ENCODE measurements at regions not wholly inside any gene's neighbourhood (a gene's known extent, or its start where the extent isn't known, plus 50 kb on each side); places are given as distances from the start of the nearest gene placed in this dataset.
"Not testable (repeated sequence)": the region's sequence is repeated elsewhere in the genome, so short reads cannot be mapped to it uniquely, and the experiment has no call there.

- DNase-seq (ENCODE audit: low read depth in 2 of 3, low spot score in 1 of 3) = no peak
These were observed 151.1 kb upstream of the SFSWAP start for GRCh38 chr12:131559517-131560516.

- no peak for DNase-seq (ENCODE audit: low read depth in 2 of 3, low spot score in 1 of 3)
These were observed 149.8 kb upstream of the SFSWAP start for GRCh38 chr12:131561051-131561450.

DNA sequence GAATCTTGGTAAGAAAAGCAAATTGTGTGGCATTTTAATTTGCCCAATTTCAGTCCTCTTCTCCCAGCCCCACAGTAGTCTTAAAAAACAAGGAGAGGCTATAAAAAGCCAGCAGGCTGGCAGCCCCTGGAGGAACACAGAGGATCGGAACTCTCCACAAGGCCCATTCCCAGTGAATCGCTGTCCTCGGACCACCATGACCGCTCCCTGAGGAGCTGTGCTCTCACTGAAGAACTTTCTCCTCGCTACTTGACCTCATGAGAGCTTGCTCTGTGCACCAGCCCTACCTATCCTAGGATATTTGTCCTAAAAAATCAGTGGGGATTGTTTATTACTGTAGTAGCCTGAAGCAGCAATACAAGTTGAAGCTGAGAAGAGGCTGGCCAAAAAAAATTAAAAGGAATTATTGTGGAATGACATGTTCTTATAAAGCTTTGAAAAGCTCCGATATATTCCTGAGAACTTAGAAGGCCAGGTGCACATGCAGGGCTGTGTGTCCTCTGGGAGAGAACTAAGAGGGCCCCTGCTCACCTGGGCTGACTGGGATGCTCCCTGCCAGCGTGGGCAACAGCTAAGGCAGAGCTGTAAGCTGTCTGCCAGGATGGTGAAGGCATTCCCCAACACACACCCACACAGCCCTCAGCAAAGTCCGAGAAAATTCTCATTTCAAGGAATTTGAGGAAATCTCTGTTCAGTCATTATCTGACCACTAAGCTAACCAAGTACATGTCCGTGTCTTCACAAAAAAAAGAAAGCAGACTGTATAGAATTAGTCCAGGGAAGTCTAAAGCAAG lies 148.8 kb upstream of the SFSWAP start:
- no peak for DNase-seq (ENCODE audit: low read depth in 2 of 3, low spot score in 1 of 3)

- DNase-seq (ENCODE audit: low read depth in 2 of 3, low spot score in 1 of 3) = not testable (repeated sequence)
These were observed 146.7 kb upstream of the SFSWAP start for GRCh38 chr12:131564138-131564727.

- no peak for DNase-seq (ENCODE audit: low read depth in 2 of 3, low spot score in 1 of 3)
These were observed 146.0 kb upstream of the SFSWAP start for GRCh38 chr12:131564845-131565244.

DNA sequence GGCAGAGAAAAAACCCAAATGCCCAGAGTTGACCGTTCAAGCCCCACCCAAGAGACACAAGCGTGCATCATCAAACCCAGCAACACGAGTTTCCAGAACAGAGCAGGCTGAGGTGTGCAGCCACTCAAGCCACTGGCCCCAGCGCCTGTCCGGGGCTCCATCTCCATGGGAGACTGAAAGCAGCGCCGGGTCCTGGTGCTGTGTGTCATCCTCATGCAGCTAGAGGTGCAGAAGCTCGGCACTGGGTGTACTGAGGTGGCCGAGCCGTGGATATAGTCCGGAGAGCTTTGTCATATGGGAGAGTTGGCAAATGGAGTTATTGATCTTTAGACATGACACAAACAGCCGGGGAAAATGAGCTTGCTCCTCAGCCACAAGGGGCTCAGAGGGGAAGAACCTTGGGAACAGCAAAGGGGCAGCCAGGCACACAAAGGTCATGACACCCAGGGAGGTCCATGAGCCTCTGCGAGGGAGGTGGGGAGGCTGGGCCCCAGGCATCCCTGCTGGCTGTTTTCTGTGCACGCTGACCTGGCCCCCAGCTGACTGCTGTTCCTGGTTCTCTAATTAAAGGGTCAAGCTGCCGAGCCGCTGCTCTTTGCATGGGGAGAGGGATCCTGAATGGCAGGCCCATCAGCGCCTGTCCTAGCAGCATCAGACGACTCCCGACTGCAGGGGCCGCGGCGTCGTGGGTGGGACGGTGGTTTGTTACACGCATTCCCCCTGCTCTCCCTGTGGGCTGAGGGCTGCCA lies 145.4 kb upstream of the SFSWAP start:
- no peak for DNase-seq (ENCODE audit: low read depth in 2 of 3, low spot score in 1 of 3)

- DNase-seq (ENCODE audit: low read depth in 2 of 3, low spot score in 1 of 3) = no peak
These were observed 142.6 kb upstream of the SFSWAP start for GRCh38 chr12:131568336-131568735.

DNA sequence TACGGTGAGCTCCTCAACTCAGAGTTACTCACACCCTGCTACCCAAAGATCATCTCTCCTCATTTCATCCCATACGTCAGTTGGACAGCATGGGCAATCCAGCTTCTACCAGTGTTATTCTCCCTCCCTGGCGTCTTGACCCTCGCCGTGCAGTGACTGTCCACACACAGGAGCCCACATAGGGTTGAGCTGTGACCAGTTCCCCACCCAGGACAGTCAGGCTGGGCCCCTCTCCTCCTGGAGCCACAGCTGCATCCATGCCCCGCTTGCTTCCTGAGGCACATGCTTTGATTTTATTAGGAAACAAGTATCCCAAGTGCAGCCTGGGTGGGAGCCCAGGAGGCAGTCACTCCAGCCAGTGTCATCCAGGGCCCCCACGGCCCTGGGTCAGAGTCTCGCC lies 140.3 kb upstream of the SFSWAP start:
- DNase-seq (ENCODE audit: low read depth in 2 of 3, low spot score in 1 of 3) = no peak

DNA sequence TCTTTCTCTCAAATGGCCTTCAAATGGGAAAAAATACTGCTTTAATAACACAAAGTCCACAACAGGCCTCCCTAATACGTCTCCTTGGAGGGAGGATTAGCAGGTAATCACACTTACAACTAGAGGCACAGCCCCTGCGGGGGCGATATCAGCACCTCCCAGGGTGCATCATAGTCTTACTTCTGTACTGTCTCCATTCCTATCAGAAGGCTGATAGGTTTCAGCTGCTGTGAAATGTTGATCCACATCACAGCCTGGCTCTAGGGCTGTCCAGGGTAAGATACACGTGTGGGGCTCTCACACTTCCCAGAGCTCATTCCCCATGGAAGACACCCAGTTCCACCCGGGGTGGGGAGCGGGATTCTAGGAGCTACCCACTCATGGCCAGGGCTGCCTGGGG lies 139.1 kb upstream of the SFSWAP start:
- no peak for DNase-seq (ENCODE audit: low read depth in 2 of 3, low spot score in 1 of 3)

DNA sequence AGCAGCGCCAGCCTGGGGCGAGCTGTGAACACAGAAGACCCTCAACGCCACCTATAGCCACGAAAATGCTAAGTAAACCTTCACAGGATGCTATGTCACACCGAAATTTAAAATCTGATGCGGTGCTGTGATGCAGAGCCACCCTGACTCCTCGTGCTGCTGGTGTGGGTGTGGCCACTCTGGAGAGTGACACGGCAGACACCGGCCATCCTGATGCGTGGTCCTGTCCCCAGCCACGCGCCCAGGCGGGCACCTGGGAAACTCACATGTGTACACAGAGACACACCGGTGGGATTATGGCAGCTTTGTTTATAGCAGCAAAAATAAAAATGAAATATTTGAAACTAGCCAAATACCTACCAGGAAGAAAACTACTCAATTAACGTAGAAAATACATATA lies 138.3 kb upstream of the SFSWAP start:
- DNase-seq (ENCODE audit: low read depth in 2 of 3, low spot score in 1 of 3) = no peak

GRCh38 chr12:131573631-131574394 lies 137.1 kb upstream of the SFSWAP start:
- no peak for DNase-seq (ENCODE audit: low read depth in 2 of 3, low spot score in 1 of 3)

GRCh38 chr12:131574395-131574771 lies 136.5 kb upstream of the SFSWAP start:
- DNase-seq (ENCODE audit: low read depth in 2 of 3, low spot score in 1 of 3) = no peak

DNA sequence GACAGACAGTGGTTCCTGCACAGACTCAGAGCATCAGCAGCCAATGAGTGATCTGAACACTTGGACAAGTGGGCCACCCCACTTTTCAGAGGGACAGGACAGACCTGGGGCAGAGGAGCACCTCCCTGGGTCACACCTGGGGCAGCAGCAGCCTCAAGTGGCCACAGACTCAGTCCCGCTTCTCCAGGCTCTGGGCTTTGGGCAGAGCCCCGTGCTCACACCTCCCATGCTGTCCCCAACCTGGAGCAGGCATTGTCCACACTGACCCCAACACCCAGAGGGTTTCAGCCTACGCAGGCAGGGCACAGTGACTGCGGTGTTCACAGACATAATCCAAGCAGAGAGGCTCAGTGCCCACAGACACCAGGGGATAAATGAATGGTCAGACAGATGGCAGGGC lies 135.5 kb upstream of the SFSWAP start:
- no peak for DNase-seq (ENCODE audit: low read depth in 2 of 3, low spot score in 1 of 3)

DNA sequence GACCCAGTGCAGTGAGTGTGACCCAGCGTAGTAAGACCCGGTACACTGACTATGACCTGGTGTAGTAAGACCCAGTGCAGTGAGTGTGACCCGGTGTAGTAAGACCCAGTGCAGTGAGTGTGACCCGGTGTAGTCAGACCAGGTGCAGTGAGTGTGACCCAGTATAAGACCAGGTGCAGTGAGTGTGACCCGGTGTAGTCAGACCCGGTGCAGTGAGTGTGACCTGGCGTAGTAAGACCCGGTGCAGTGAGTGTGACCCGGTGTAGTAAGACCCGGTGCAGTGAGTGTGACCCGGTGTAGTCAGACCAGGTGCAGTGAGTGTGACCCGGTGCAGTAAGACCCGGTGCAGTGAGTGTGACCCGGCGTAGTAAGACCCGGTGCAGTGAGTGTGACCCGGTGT lies 134.2 kb upstream of the SFSWAP start:
- not testable (repeated sequence) for DNase-seq (ENCODE audit: low read depth in 2 of 3, low spot score in 1 of 3)

DNA sequence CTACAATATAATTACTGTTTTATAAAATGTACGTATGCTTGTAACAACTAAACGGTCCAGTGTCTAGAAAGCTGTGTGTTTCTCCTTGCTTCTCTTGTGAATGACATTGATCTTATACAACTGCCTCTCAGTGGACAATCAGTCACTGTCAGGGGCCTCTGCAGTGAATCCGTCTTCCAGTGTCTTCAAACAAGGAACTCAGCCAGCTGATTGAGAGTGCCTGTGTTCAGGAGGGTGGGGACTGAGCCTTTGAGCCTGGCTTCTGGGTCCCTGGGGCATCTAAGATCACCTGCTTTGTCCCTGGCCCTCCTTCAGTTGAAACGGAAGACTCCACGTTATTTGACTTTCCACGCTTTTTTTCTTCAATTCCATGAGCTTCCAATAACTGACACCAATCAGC lies 133.1 kb upstream of the SFSWAP start:
- no peak for DNase-seq (ENCODE audit: low read depth in 2 of 3, low spot score in 1 of 3)

GRCh38 chr12:131578828-131579470 lies 131.9 kb upstream of the SFSWAP start:
- no peak for DNase-seq (ENCODE audit: low read depth in 2 of 3, low spot score in 1 of 3)

GRCh38 chr12:131583090-131583712 lies 127.7 kb upstream of the SFSWAP start:
- DNase-seq (ENCODE audit: low read depth in 2 of 3, low spot score in 1 of 3) = no peak

- no peak for DNase-seq (ENCODE audit: low read depth in 2 of 3, low spot score in 1 of 3)
These were observed 124.6 kb upstream of the SFSWAP start for GRCh38 chr12:131586269-131586668.

DNA sequence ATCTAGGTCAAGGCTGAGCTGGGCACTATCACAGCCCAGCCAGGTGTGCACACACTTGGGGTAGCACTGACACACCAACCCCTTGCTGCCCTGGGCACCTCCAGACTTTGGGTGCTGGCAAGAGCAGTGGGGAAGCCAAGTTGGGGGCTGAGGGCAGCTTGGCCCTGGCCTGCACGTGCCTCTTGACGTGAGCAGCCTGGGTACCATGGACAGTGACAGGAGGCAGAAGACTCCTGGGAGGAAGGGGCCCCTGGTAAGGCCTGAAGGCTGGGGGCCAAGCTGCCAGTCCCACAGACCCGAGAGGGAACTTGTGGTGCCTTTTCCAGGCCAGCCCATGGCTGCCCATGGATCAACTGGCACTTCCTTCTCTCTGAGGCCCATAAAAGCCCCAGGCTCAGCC lies 124.1 kb upstream of the SFSWAP start:
- no peak for DNase-seq (ENCODE audit: low read depth in 2 of 3, low spot score in 1 of 3)
